Stomach smooth muscle (tissue), 2 donors: ENCODE measurements at regions not wholly inside any gene's neighbourhood (a gene's known extent, or its start where the extent isn't known, plus 50 kb on each side); places are given as distances from the start of the nearest gene placed in this dataset.

ENCODE experiments used
- H3K27ac ChIP-seq: one replicate; pipeline ENCODE4 v1.7.0; 2013; ENCODE audit warnings: mild to moderate bottlenecking, low read length, inconsistent platforms
- H3K27me3 ChIP-seq, 2 donors: one replicate each; pipeline ENCODE4 v1.7.0; 2013; ENCODE audit warnings: low read length in 2 of 2; ENCODE audit not compliant: insufficient read depth in 2 of 2, control insufficient read depth in 1 of 2
- H3K36me3 ChIP-seq, 2 donors: one replicate each; pipeline ENCODE4 v1.7.0; 2013; ENCODE audit warnings: low read length in 2 of 2; ENCODE audit not compliant: control insufficient read depth in 2 of 2, insufficient read depth in 2 of 2
- H3K4me1 ChIP-seq: one replicate; pipeline ENCODE4 v1.7.0; 2013; ENCODE audit warnings: low read length; ENCODE audit not compliant: control insufficient read depth, insufficient read depth
- H3K4me3 ChIP-seq, 2 donors: one replicate each; pipeline ENCODE4 v1.7.0; 2013; ENCODE audit warnings: low read length in 2 of 2
- H3K9ac ChIP-seq, 2 donors: one replicate each; pipeline ENCODE4 v1.7.0; 2013; ENCODE audit warnings: low read length in 2 of 2, mild to moderate bottlenecking in 1 of 2
- H3K9me3 ChIP-seq, 2 donors: one replicate each; pipeline ENCODE4 v1.7.0; 2013; ENCODE audit warnings: low read length in 2 of 2; ENCODE audit not compliant: control insufficient read depth in 2 of 2
- donor health status: healthy.
- donor health status: Pancreatic carcinoma.

- Histone ChIP-seq H3K27ac (no peak overlapping the region), H3K9me3 (no peaks in the 10 kb centered on the region), H3K27me3 (no peaks in the 10 kb centered on the region), H3K4me3 (no peak overlapping the region), H3K4me1 (no peaks in the 10 kb centered on the region), H3K9ac (no peak overlapping the region), H3K36me3 (no peaks in the 10 kb centered on the region)
These were observed 638.1 kb upstream of the AGA start for GRCh38 chr4:178080312-178080711.

- Histone ChIP-seq H3K9me3 (no peaks in the 10 kb centered on the region), H3K27me3 (no peaks in the 10 kb centered on the region), H3K4me3 (no peak overlapping the region), H3K4me1 (no peaks in the 10 kb centered on the region), H3K27ac (no peak overlapping the region), H3K36me3 (no peaks in the 10 kb centered on the region), H3K9ac (no peak overlapping the region)
These were observed 638.9 kb upstream of the AGA start for GRCh38 chr4:178081176-178081575.

GRCh38 chr4:178081896-178082295, 639.7 kb upstream of the AGA start:
- H3K27ac ChIP-seq, result no peak overlapping the region
- H3K9me3 ChIP-seq, result no peaks in the 10 kb centered on the region
- no peaks in the 10 kb centered on the region for H3K4me1 ChIP-seq

GRCh38 chr4:178082906-178083305, 640.7 kb upstream of the AGA start:
- no peaks in the 10 kb centered on the region for H3K36me3 ChIP-seq
- no peak overlapping the region for H3K9ac ChIP-seq
- H3K27ac ChIP-seq, result no peak overlapping the region
- H3K27me3 ChIP-seq, result no peaks in the 10 kb centered on the region
- H3K4me1 ChIP-seq, result no peaks in the 10 kb centered on the region
- H3K4me3 ChIP-seq, result no peak overlapping the region
- H3K9me3 ChIP-seq, result no peaks in the 10 kb centered on the region

More at GRCh38 chr4:178081896-178082295, 639.7 kb upstream of the AGA start:
- Histone ChIP-seq H3K4me3 (no peak overlapping the region), H3K9ac (no peak overlapping the region), H3K27me3 (no peaks in the 10 kb centered on the region), H3K36me3 (no peaks in the 10 kb centered on the region)

- Histone ChIP-seq H3K4me3 (no peak overlapping the region), H3K9me3 (no peaks in the 10 kb centered on the region), H3K27ac (no peak overlapping the region), H3K9ac (no peak overlapping the region), H3K4me1 (no peaks in the 10 kb centered on the region), H3K27me3 (no peaks in the 10 kb centered on the region), H3K36me3 (no peaks in the 10 kb centered on the region)
These were observed 641.7 kb upstream of the AGA start for GRCh38 chr4:178083968-178084367.

GRCh38 chr4:178086320-178086719, 644.1 kb upstream of the AGA start:
- H3K4me3 ChIP-seq, result no peak overlapping the region
- no peaks in the 10 kb centered on the region for H3K9me3 ChIP-seq

GRCh38 chr4:178090640-178091411, 648.6 kb upstream of the AGA start:
- no peaks in the 10 kb centered on the region for H3K27me3 ChIP-seq
- H3K36me3 ChIP-seq, result no peaks in the 10 kb centered on the region
- H3K4me1 ChIP-seq, result no peaks in the 10 kb centered on the region
- H3K27ac ChIP-seq, result no peak overlapping the region
- no peak overlapping the region for H3K4me3 ChIP-seq
- no peaks in the 10 kb centered on the region for H3K9me3 ChIP-seq
- no peak overlapping the region for H3K9ac ChIP-seq

More at GRCh38 chr4:178086320-178086719, 644.1 kb upstream of the AGA start:
- Histone ChIP-seq H3K4me1 (no peaks in the 10 kb centered on the region), H3K27ac (no peak overlapping the region), H3K36me3 (no peaks in the 10 kb centered on the region), H3K27me3 (no peaks in the 10 kb centered on the region), H3K9ac (no peak overlapping the region)

- no peak overlapping the region for H3K27ac ChIP-seq
- H3K9ac ChIP-seq, result no peak overlapping the region
- H3K4me3 ChIP-seq, result no peak overlapping the region
- no peaks in the 10 kb centered on the region for H3K9me3 ChIP-seq
- H3K27me3 ChIP-seq, result no peaks in the 10 kb centered on the region
- no peaks in the 10 kb centered on the region for H3K36me3 ChIP-seq
- no peaks in the 10 kb centered on the region for H3K4me1 ChIP-seq
These were observed 659.9 kb upstream of the AGA start for GRCh38 chr4:178102139-178102538.

- Histone ChIP-seq H3K4me1 (no peaks in the 10 kb centered on the region), H3K9me3 (no peaks in the 10 kb centered on the region)
These were observed 663.0 kb upstream of the AGA start for GRCh38 chr4:178105242-178105641.

GRCh38 chr4:178136736-178137345, 694.6 kb upstream of the AGA start:
- no peaks in the 10 kb centered on the region for H3K36me3 ChIP-seq
- no peak overlapping the region for H3K27ac ChIP-seq
- no peaks in the 10 kb centered on the region for H3K4me1 ChIP-seq
- H3K27me3 ChIP-seq, result no peaks in the 10 kb centered on the region
- H3K9me3 ChIP-seq, result peaks cover 2 to 10% of the 10 kb centered on the region in 2 donors
- H3K4me3 ChIP-seq, result no peak overlapping the region
- no peak overlapping the region for H3K9ac ChIP-seq

More at GRCh38 chr4:178105242-178105641, 663.0 kb upstream of the AGA start:
- no peak overlapping the region for H3K9ac ChIP-seq
- H3K4me3 ChIP-seq, result no peak overlapping the region
- no peak overlapping the region for H3K27ac ChIP-seq
- no peaks in the 10 kb centered on the region for H3K27me3 ChIP-seq
- no peaks in the 10 kb centered on the region for H3K36me3 ChIP-seq
